ENCODE measurements at regions not wholly inside any gene's neighbourhood (a gene's known extent, or its start where the extent isn't known, plus 50 kb on each side); places are given as distances from the start of the nearest gene placed in this dataset.

DNA sequence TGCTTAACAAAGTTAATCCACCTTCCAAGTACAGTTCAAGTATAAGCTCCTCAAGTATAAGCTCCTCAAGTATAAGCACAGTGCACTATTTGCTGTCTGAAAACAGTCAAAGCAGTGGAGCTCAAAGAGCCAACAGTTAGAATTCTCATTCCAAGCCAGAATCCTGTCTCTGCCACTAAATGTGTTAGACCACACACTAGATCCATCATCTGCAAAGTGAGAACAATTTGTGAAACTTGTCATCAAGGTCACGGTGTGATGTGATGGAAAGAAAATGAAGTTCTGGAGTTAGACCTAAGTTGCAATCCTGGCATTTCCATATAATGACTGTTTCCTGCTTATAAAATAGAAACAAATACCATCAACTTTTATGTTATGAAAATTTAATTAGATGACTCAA is 602.5 kb downstream of the TNS3 start:
- Histone ChIP-seq H3K27me3 (ENCODE audit: control insufficient read depth in 1 of 2, insufficient read depth in 1 of 2, low read length in 2 of 2) (no peaks in the 10 kb centered on the region), H2BK5ac (ENCODE audit: low read depth, low read length, poor library complexity, severe bottlenecking) (no peak overlapping the region), H3K79me1 (replicated peaks; ENCODE audit: low read length, poor library complexity, severe bottlenecking) (no peaks in the 10 kb centered on the region), H2BK120ac (ENCODE audit: low read depth, low read length) (no peak overlapping the region), H3K4ac (ENCODE audit: low read depth in 1 of 2, low read length in 2 of 2) (no peak overlapping the region), H3K18ac (ENCODE audit: low read depth in 1 of 2, low read length in 2 of 2) (no peak overlapping the region), H3K9me3 (ENCODE audit: control insufficient read depth, low read length) (no peaks in the 10 kb centered on the region), H4K8ac (ENCODE audit: low read length) (no peak overlapping the region), H3K9ac (ENCODE audit: low read length) (no peak overlapping the region), H2AK5ac (ENCODE audit: low read length, severe bottlenecking) (no peak overlapping the region), H2BK12ac (ENCODE audit: low read length in 2 of 2) (no peak overlapping the region), H3K4me2 (ENCODE audit: low read length, poor library complexity, severe bottlenecking) (no peak overlapping the region), H2BK15ac (ENCODE audit: low read depth, poor library complexity, severe bottlenecking) (no peak overlapping the region), H3K23ac (ENCODE audit: low read length in 2 of 2) (no peak overlapping the region), H4K91ac (ENCODE audit: low read length) (no peak overlapping the region), H2AFZ (ENCODE audit: low read depth, low read length) (no peak overlapping the region), H3K36me3 (ENCODE audit: control insufficient read depth in 1 of 2, insufficient read depth in 2 of 2, low read depth in 1 of 2, low read length in 2 of 2) (no peaks in the 10 kb centered on the region), H3K4me1 (ENCODE audit: control insufficient read depth, insufficient read depth, low read depth, low read length) (no peaks in the 10 kb centered on the region), H3K27ac (ENCODE audit: low read length, poor library complexity, severe bottlenecking) (no peak overlapping the region), H3K4me3 (ENCODE audit: insufficient read depth in 1 of 2, low read depth in 1 of 2, low read length in 2 of 2) (no peak overlapping the region), H3K14ac (ENCODE audit: low read length in 2 of 2) (no peak overlapping the region)
- WGBS, result no CpG with 5 or more reads among the region's 1 CpG
- DNase-seq, result no peak

DNA sequence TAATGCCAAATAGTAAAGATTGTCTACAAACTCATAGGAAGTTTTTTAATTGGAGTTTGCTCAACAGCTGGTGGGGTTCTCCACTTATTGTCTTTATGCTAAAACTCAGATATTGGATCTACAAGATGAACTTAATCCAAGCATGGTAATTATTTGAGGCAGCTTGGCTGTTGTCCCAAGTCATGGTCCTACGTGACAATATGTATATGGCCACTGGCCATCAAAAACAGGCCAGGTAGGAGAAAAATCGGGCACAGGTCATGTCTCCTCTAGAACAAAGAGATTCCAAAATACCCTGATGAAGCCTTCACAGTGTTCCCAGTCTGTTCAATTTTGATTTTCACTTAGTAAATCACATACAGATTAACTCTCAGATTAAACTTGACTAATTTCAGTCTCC is 606.4 kb downstream of the TNS3 start:
- Histone ChIP-seq H3K36me3 (ENCODE audit: control insufficient read depth in 1 of 2, insufficient read depth in 2 of 2, low read depth in 1 of 2, low read length in 2 of 2) (no peaks in the 10 kb centered on the region), H4K91ac (ENCODE audit: low read length) (no peak overlapping the region), H3K4me3 (ENCODE audit: insufficient read depth in 1 of 2, low read depth in 1 of 2, low read length in 2 of 2) (no peak overlapping the region), H3K14ac (ENCODE audit: low read length in 2 of 2) (no peak overlapping the region), H3K27ac (ENCODE audit: low read length, poor library complexity, severe bottlenecking) (no peak overlapping the region), H3K27me3 (ENCODE audit: control insufficient read depth in 1 of 2, insufficient read depth in 1 of 2, low read length in 2 of 2) (no peaks in the 10 kb centered on the region), H2BK12ac (ENCODE audit: low read length in 2 of 2) (no peak overlapping the region), H2BK120ac (ENCODE audit: low read depth, low read length) (no peak overlapping the region), H2BK5ac (ENCODE audit: low read depth, low read length, poor library complexity, severe bottlenecking) (no peak overlapping the region), H2AFZ (ENCODE audit: low read depth, low read length) (no peak overlapping the region), H3K9me3 (ENCODE audit: control insufficient read depth, low read length) (no peaks in the 10 kb centered on the region), H3K23ac (ENCODE audit: low read length in 2 of 2) (no peak overlapping the region), H3K9ac (ENCODE audit: low read length) (no peak overlapping the region), H3K4me2 (ENCODE audit: low read length, poor library complexity, severe bottlenecking) (no peak overlapping the region), H3K4me1 (ENCODE audit: control insufficient read depth, insufficient read depth, low read depth, low read length) (no peaks in the 10 kb centered on the region), H4K8ac (ENCODE audit: low read length) (no peak overlapping the region), H3K79me1 (replicated peaks; ENCODE audit: low read length, poor library complexity, severe bottlenecking) (no peaks in the 10 kb centered on the region), H2AK5ac (ENCODE audit: low read length, severe bottlenecking) (no peak overlapping the region), H3K4ac (ENCODE audit: low read depth in 1 of 2, low read length in 2 of 2) (no peak overlapping the region), H2BK15ac (ENCODE audit: low read depth, poor library complexity, severe bottlenecking) (no peak overlapping the region), H3K18ac (ENCODE audit: low read depth in 1 of 2, low read length in 2 of 2) (no peak overlapping the region)
- no peak for DNase-seq
- whole genome bisulfite sequencing, result 97% methylated on average over 2 of the region's 2 CpGs

GRCh38 chr7:46972205-46972604 is 609.7 kb downstream of the TNS3 start:
- Histone ChIP-seq H4K91ac (ENCODE audit: low read length) (no peak overlapping the region), H3K14ac (ENCODE audit: low read length in 2 of 2) (no peak overlapping the region), H2BK120ac (ENCODE audit: low read depth, low read length) (no peak overlapping the region), H3K9ac (ENCODE audit: low read length) (no peak overlapping the region), H3K4me3 (ENCODE audit: insufficient read depth in 1 of 2, low read depth in 1 of 2, low read length in 2 of 2) (no peak overlapping the region), H2BK12ac (ENCODE audit: low read length in 2 of 2) (peak overlapping the region; percentile 37 to 59), H2AK5ac (ENCODE audit: low read length, severe bottlenecking) (no peak overlapping the region), H2BK5ac (ENCODE audit: low read depth, low read length, poor library complexity, severe bottlenecking) (no peak overlapping the region), H3K4ac (ENCODE audit: low read depth in 1 of 2, low read length in 2 of 2) (peak overlapping the region in 1 of 2 experiments; percentile 58), H2AFZ (ENCODE audit: low read depth, low read length) (no peak overlapping the region), H3K4me2 (ENCODE audit: low read length, poor library complexity, severe bottlenecking) (no peak overlapping the region), H3K4me1 (ENCODE audit: control insufficient read depth, insufficient read depth, low read depth, low read length) (peaks cover 2% of the 10 kb centered on the region), H3K36me3 (ENCODE audit: control insufficient read depth in 1 of 2, insufficient read depth in 2 of 2, low read depth in 1 of 2, low read length in 2 of 2) (no peaks in the 10 kb centered on the region), H3K79me1 (replicated peaks; ENCODE audit: low read length, poor library complexity, severe bottlenecking) (no peaks in the 10 kb centered on the region), H3K27me3 (ENCODE audit: control insufficient read depth in 1 of 2, insufficient read depth in 1 of 2, low read length in 2 of 2) (no peaks in the 10 kb centered on the region), H4K8ac (ENCODE audit: low read length) (no peak overlapping the region), H3K23ac (ENCODE audit: low read length in 2 of 2) (no peak overlapping the region), H2BK15ac (ENCODE audit: low read depth, poor library complexity, severe bottlenecking) (no peak overlapping the region), H3K27ac (ENCODE audit: low read length, poor library complexity, severe bottlenecking) (peak overlapping the region; percentile 80), H3K9me3 (ENCODE audit: control insufficient read depth, low read length) (peaks cover 12% of the 10 kb centered on the region), H3K18ac (ENCODE audit: low read depth in 1 of 2, low read length in 2 of 2) (no peak overlapping the region)
- DNase-seq, result peak; percentile 80
- WGBS, result 17% methylated on average over 1 of the region's 3 CpGs

DNA sequence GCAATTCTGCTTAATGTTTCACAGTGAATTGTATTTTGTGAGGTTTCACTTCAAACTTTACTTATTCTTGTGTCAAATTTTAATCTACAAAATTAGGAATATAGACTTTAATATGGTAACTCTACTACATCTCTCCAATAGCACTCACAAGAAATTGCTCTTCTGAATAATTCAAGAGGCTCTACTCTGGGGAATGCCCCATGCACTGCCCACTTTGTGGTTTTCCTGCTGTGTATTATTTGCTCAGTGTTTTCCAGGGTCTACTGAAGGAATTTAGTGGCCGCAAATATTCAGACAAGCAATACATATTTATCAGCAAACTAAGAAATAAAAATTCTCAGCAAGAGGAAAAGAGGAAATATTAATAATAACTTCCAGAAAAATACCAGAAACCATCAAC is 611.4 kb downstream of the TNS3 start:
- no peak overlapping the region for H2BK5ac ChIP-seq (ENCODE audit: low read depth, low read length, poor library complexity, severe bottlenecking)
- peaks cover 2% of the 10 kb centered on the region for H3K4me1 ChIP-seq (ENCODE audit: control insufficient read depth, insufficient read depth, low read depth, low read length)
- no CpG with 5 or more reads among the region's 1 CpG for WGBS

More for the DNA sequence above, 611.4 kb downstream of the TNS3 start:
- Histone ChIP-seq H2BK15ac (ENCODE audit: low read depth, poor library complexity, severe bottlenecking) (no peak overlapping the region), H3K4me3 (ENCODE audit: insufficient read depth in 1 of 2, low read depth in 1 of 2, low read length in 2 of 2) (no peak overlapping the region), H3K36me3 (ENCODE audit: control insufficient read depth in 1 of 2, insufficient read depth in 2 of 2, low read depth in 1 of 2, low read length in 2 of 2) (no peaks in the 10 kb centered on the region), H3K23ac (ENCODE audit: low read length in 2 of 2) (no peak overlapping the region), H4K8ac (ENCODE audit: low read length) (no peak overlapping the region), H3K4ac (ENCODE audit: low read depth in 1 of 2, low read length in 2 of 2) (no peak overlapping the region), H3K27me3 (ENCODE audit: control insufficient read depth in 1 of 2, insufficient read depth in 1 of 2, low read length in 2 of 2) (no peaks in the 10 kb centered on the region), H3K18ac (ENCODE audit: low read depth in 1 of 2, low read length in 2 of 2) (no peak overlapping the region), H2BK120ac (ENCODE audit: low read depth, low read length) (no peak overlapping the region), H2AFZ (ENCODE audit: low read depth, low read length) (no peak overlapping the region), H4K91ac (ENCODE audit: low read length) (no peak overlapping the region), H3K9ac (ENCODE audit: low read length) (no peak overlapping the region), H3K27ac (ENCODE audit: low read length, poor library complexity, severe bottlenecking) (no peak overlapping the region), H3K79me1 (replicated peaks; ENCODE audit: low read length, poor library complexity, severe bottlenecking) (no peaks in the 10 kb centered on the region), H2BK12ac (ENCODE audit: low read length in 2 of 2) (no peak overlapping the region), H3K4me2 (ENCODE audit: low read length, poor library complexity, severe bottlenecking) (no peak overlapping the region), H2AK5ac (ENCODE audit: low read length, severe bottlenecking) (no peak overlapping the region), H3K14ac (ENCODE audit: low read length in 2 of 2) (no peak overlapping the region), H3K9me3 (ENCODE audit: control insufficient read depth, low read length) (peaks cover 27% of the 10 kb centered on the region)
- DNase-seq, result no peak

Measured in mesenchymal stem cell (in vitro differentiated cells and primary cell).